ENCODE measurements at regions not wholly inside any gene's neighbourhood (a gene's known extent, or its start where the extent isn't known, plus 50 kb on each side); places are given as distances from the start of the nearest gene placed in this dataset.
A peak's percentile ranks its signal among the peaks of the same experiment; 100 is the strongest.
"Not testable (repeated sequence)": the region's sequence is repeated elsewhere in the genome, so short reads cannot be mapped to it uniquely, and the experiment has no call there.

- H3K9me3 Mint-ChIP-seq (ENCODE audit: unreplicated experiment): no peaks in the 10 kb centered on the region
- peaks cover 11% of the 10 kb centered on the region for H3K4me1 Mint-ChIP-seq (ENCODE audit: low read depth, unreplicated experiment)
- no peaks in the 10 kb centered on the region for H3K36me3 Mint-ChIP-seq (ENCODE audit: unreplicated experiment)
- TF ChIP-seq CTCF (IDR thresholded peaks at IDR 0.05; ENCODE audit: partially characterized antibody, unreplicated experiment): no peak
- no peak overlapping the region for H3K4me3 Mint-ChIP-seq (ENCODE audit: unreplicated experiment)
- H3K27ac Mint-ChIP-seq (ENCODE audit: unreplicated experiment): no peak overlapping the region
- peaks cover 2% of the 10 kb centered on the region for H3K27me3 Mint-ChIP-seq (ENCODE audit: unreplicated experiment)
- DNase-seq: no peak
Measured at GRCh38 chr14:57061009-57061711, 207.5 kb downstream of the EXOC5 start.

- DNase-seq: no peak
- Mint-ChIP-seq H3K27ac (ENCODE audit: unreplicated experiment) (no peak overlapping the region), H3K4me1 (ENCODE audit: low read depth, unreplicated experiment) (peaks cover 11% of the 10 kb centered on the region)
Measured at GRCh38 chr14:57060276-57060955, 208.3 kb downstream of the EXOC5 start.

GRCh38 chr14:57058319-57058718, 210.4 kb downstream of the EXOC5 start:
- Mint-ChIP-seq H3K9me3 (ENCODE audit: unreplicated experiment) (peaks cover 2% of the 10 kb centered on the region), H3K27ac (ENCODE audit: unreplicated experiment) (peak overlapping the region; percentile 73), H3K4me1 (ENCODE audit: low read depth, unreplicated experiment) (peaks cover 13% of the 10 kb centered on the region), H3K27me3 (ENCODE audit: unreplicated experiment) (peaks cover 3% of the 10 kb centered on the region), H3K36me3 (ENCODE audit: unreplicated experiment) (peaks cover 7% of the 10 kb centered on the region), H3K4me3 (ENCODE audit: unreplicated experiment) (no peak overlapping the region)
- no peak for DNase-seq
- TF ChIP-seq CTCF (IDR thresholded peaks at IDR 0.05; ENCODE audit: partially characterized antibody, unreplicated experiment): no peak

More at GRCh38 chr14:57060276-57060955, 208.3 kb downstream of the EXOC5 start:
- Mint-ChIP-seq H3K27me3 (ENCODE audit: unreplicated experiment) (peaks cover 2% of the 10 kb centered on the region), H3K36me3 (ENCODE audit: unreplicated experiment) (peaks cover 3% of the 10 kb centered on the region), H3K9me3 (ENCODE audit: unreplicated experiment) (peaks cover 2% of the 10 kb centered on the region), H3K4me3 (ENCODE audit: unreplicated experiment) (no peak overlapping the region)
- no peak for TF ChIP-seq CTCF (IDR thresholded peaks at IDR 0.05; ENCODE audit: partially characterized antibody, unreplicated experiment)

- Mint-ChIP-seq H3K4me3 (ENCODE audit: unreplicated experiment) (no peak overlapping the region), H3K9me3 (ENCODE audit: unreplicated experiment) (peaks cover 2% of the 10 kb centered on the region), H3K36me3 (ENCODE audit: unreplicated experiment) (peaks cover 7% of the 10 kb centered on the region), H3K27ac (ENCODE audit: unreplicated experiment) (peak overlapping the region; percentile 73), H3K27me3 (ENCODE audit: unreplicated experiment) (peaks cover 3% of the 10 kb centered on the region), H3K4me1 (ENCODE audit: low read depth, unreplicated experiment) (peaks cover 13% of the 10 kb centered on the region)
- DNase-seq: no peak
- no peak for TF ChIP-seq CTCF (IDR thresholded peaks at IDR 0.05; ENCODE audit: partially characterized antibody, unreplicated experiment)
Measured at GRCh38 chr14:57057803-57058202, 210.9 kb downstream of the EXOC5 start.

GRCh38 chr14:57056522-57056921, 212.2 kb downstream of the EXOC5 start:
- not testable (repeated sequence) for H3K27ac Mint-ChIP-seq (ENCODE audit: unreplicated experiment); H3K4me3 Mint-ChIP-seq (ENCODE audit: unreplicated experiment); H3K36me3 Mint-ChIP-seq (ENCODE audit: unreplicated experiment); H3K27me3 Mint-ChIP-seq (ENCODE audit: unreplicated experiment); H3K9me3 Mint-ChIP-seq (ENCODE audit: unreplicated experiment); DNase-seq
- peaks cover 13% of the 10 kb centered on the region for H3K4me1 Mint-ChIP-seq (ENCODE audit: low read depth, unreplicated experiment)
